GM23338 (cell line): ENCODE measurements at regions not wholly inside any gene's neighbourhood (a gene's known extent, or its start where the extent isn't known, plus 50 kb on each side); places are given as distances from the start of the nearest gene placed in this dataset.

Experiments used
- ATAC-seq: fragments of 200-7000 bp; cut with Tn5 transposase; 3 replicates; pipeline ENCODE4 v1.9.1; 2020
- DNase-seq: peaks from one replicate; pipeline ENCODE4 v3.0.0-alpha.2; 2015; ENCODE audit warnings: low spot score
- H2AFZ ChIP-seq: fragments of 200-600 bp; sonication (generic); 2 replicates; pipeline ENCODE4 v1.8.0; 2016; ENCODE audit warnings: antibody characterized with exemption, mild to moderate bottlenecking, moderate library complexity
- H3F3A ChIP-seq: fragments of 200-600 bp; sonication (generic); replicated peaks from 2 replicates; pipeline ENCODE4 v1.8.0; 2017; ENCODE audit warnings: antibody characterized with exemption, mixed run types, low read depth
- H3K27ac ChIP-seq: fragments of 200-600 bp; sonication (generic); 2 replicates; pipeline ENCODE4 v1.6.1; 2016; ENCODE audit warnings: low read depth
- H3K27me3 ChIP-seq: fragments of 200-600 bp; sonication (generic); 2 replicates; pipeline ENCODE4 v1.8.0; 2016; ENCODE audit warnings: mild to moderate bottlenecking, mixed run types, moderate library complexity; ENCODE audit not compliant: insufficient read depth
- H3K36me3 ChIP-seq: fragments of 200-600 bp; sonication (generic); 2 replicates; pipeline ENCODE4 v1.8.0; 2016; ENCODE audit warnings: mild to moderate bottlenecking; ENCODE audit not compliant: insufficient read depth
- H3K4me1 ChIP-seq: fragments of 200-600 bp; sonication (generic); 2 replicates; pipeline ENCODE4 v1.8.0; 2016; ENCODE audit warnings: mild to moderate bottlenecking, moderate library complexity; ENCODE audit not compliant: insufficient read depth
- H3K4me2 ChIP-seq: fragments of 200-600 bp; sonication (generic); 2 replicates; pipeline ENCODE4 v1.7.1; 2017; ENCODE audit warnings: mixed run types
- H3K4me3 ChIP-seq: fragments of 200-600 bp; sonication (generic); 2 replicates; pipeline ENCODE4 v1.6.1; 2016; ENCODE audit warnings: mixed run types
- H3K79me2 ChIP-seq: fragments of 200-600 bp; sonication (generic); replicated peaks from 2 replicates; pipeline ENCODE4 v1.8.0; 2017; ENCODE audit warnings: mild to moderate bottlenecking; ENCODE audit not compliant: insufficient read depth
- H3K9me2 ChIP-seq: fragments of 200-600 bp; sonication (generic); 2 replicates; pipeline ENCODE4 v1.8.0; 2017; ENCODE audit not compliant: insufficient read depth
- H4K20me1 ChIP-seq: fragments of 200-600 bp; sonication (generic); replicated peaks from 2 replicates; pipeline ENCODE4 v1.8.0; 2017; ENCODE audit warnings: mild to moderate bottlenecking; ENCODE audit not compliant: insufficient read depth
- H3K27ac Mint-ChIP-seq: 2 replicates; pipeline ENCODE4 v1.8.0; 2020; ENCODE audit warnings: inconsistent platforms, mild to moderate bottlenecking, moderate library complexity, mixed read lengths
- H3K27me3 Mint-ChIP-seq: 3 replicates; pipeline ENCODE4 v1.8.0; 2022; ENCODE audit warnings: low read depth, mild to moderate bottlenecking, moderate library complexity, mixed read lengths, inconsistent platforms; ENCODE audit not compliant: insufficient read depth, poor library complexity
- H3K36me3 Mint-ChIP-seq: 3 replicates; pipeline ENCODE4 v1.8.0; 2021; ENCODE audit warnings: low read depth, mild to moderate bottlenecking, inconsistent platforms, moderate library complexity, mixed read lengths
- H3K4me1 Mint-ChIP-seq: 3 replicates; pipeline ENCODE4 v1.8.0; 2020; ENCODE audit warnings: mild to moderate bottlenecking, inconsistent platforms, mixed read lengths
- H3K4me3 Mint-ChIP-seq: 3 replicates; pipeline ENCODE4 v1.8.0; 2021; ENCODE audit warnings: moderate library complexity, mild to moderate bottlenecking, inconsistent platforms, mixed read lengths
- H3K9me3 Mint-ChIP-seq: 3 replicates; pipeline ENCODE4 v1.8.0; 2020; ENCODE audit warnings: moderate library complexity, mild to moderate bottlenecking, inconsistent platforms, mixed read lengths
- EZH2phosphoT487 ChIP-seq: fragments of 200-600 bp; sonication (generic); IDR thresholded peaks from one replicate; pipeline ENCODE4 v1.8.1; 2018; ENCODE audit warnings: antibody characterized with exemption; ENCODE audit not compliant: unreplicated experiment
- JUNB ChIP-seq: IDR thresholded peaks from one replicate; pipeline ENCODE4 v1.6.1; 2016; ENCODE audit warnings: antibody characterized with exemption; ENCODE audit not compliant: unreplicated experiment
- NANOG ChIP-seq: IDR thresholded peaks from 2 replicates; pipeline ENCODE4 v1.6.1; 2016; ENCODE audit warnings: antibody characterized with exemption, borderline replicate concordance
- POLR2AphosphoS5 ChIP-seq: IDR thresholded peaks from 2 replicates; pipeline ENCODE4 v1.6.1; 2016; ENCODE audit warnings: antibody characterized with exemption, low read depth
- STAT1 ChIP-seq: IDR thresholded peaks from one replicate; pipeline ENCODE4 v1.6.1; 2016; ENCODE audit warnings: antibody characterized with exemption; ENCODE audit not compliant: unreplicated experiment
- ZNF114 ChIP-seq: fragments of 250-450 bp; sonication (Bioruptor Pico); IDR thresholded peaks from 2 replicates; pipeline ENCODE4 v1.5.0; 2020; ENCODE audit warnings: mild to moderate bottlenecking, moderate library complexity
- ZNF331 ChIP-seq: fragments of 250-450 bp; sonication (Bioruptor Pico); IDR thresholded peaks from 2 replicates; pipeline ENCODE4 v1.5.0; 2020; ENCODE audit warnings: low read depth, mild to moderate bottlenecking, moderate library complexity
- TF ChIP-seq, protein P1 (sequence below): IDR thresholded peaks from one replicate; pipeline ENCODE4 v1.6.1; 2018; ENCODE audit warnings: antibody characterized with exemption; ENCODE audit not compliant: unreplicated experiment
- TF ChIP-seq, protein P2 (sequence below), 2 experiments: fragments of 200-600 bp in 1 of 2; sonication (generic) in 1 of 2; conservative IDR thresholded peaks; 2 replicates each; pipeline versions ENCODE4 v1.5.1 to v1.6.1; 2016 to 2017; ENCODE audit warnings: antibody characterized with exemption in 2 of 2, low read depth in 2 of 2, mild to moderate bottlenecking in 2 of 2, moderate library complexity in 1 of 2
- TF ChIP-seq, protein P3 (sequence below): IDR thresholded peaks from 2 replicates; pipeline ENCODE4 v1.6.1; 2016; ENCODE audit warnings: antibody characterized with exemption
- TF ChIP-seq, protein P4 (sequence below): fragments of 250-450 bp; sonication (Bioruptor Pico); IDR thresholded peaks from 2 replicates; pipeline ENCODE4 v1.5.0; 2020; ENCODE audit warnings: mild to moderate bottlenecking, moderate library complexity

DNA sequence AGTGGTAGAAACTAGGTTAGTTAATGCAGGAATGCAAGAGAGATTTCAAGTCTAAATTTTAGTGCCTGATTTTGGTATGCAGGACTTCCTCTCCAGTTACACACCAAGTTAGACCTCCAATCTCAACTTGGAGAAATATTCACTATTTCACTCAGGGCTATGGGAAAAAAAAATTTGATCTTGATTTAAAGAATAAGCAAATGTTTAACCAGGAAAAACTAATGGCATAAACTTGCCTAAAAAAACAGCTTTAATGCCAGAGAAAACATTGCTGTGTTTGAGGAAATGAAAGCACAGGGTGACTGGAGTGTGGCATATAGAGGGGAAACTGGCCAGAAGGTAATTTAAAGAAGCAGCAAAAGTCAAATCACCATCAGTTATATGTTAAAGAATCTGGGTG lies 575.4 kb upstream of the LRRC4C start:
- no peak for ATAC-seq
- Mint-ChIP-seq H3K9me3 (peaks cover 48% of the 10 kb centered on the region), H3K4me3 (no peak overlapping the region), H3K36me3 (no peaks in the 10 kb centered on the region), H3K27ac (no peak overlapping the region), H3K27me3 (no peaks in the 10 kb centered on the region), H3K4me1 (no peaks in the 10 kb centered on the region)
- no peak for DNase-seq
- Histone ChIP-seq H3K4me1 (no peaks in the 10 kb centered on the region), H3K4me2 (no peak overlapping the region), H4K20me1 (no peaks in the 10 kb centered on the region), H3K79me2 (no peaks in the 10 kb centered on the region), H3K27ac (no peak overlapping the region), H3F3A (no peaks in the 10 kb centered on the region), H2AFZ (no peak overlapping the region), H3K27me3 (no peaks in the 10 kb centered on the region), H3K4me3 (no peak overlapping the region), H3K36me3 (no peaks in the 10 kb centered on the region), H3K9me2 (no peaks in the 10 kb centered on the region)
- TF ChIP-seq, protein P1, sequence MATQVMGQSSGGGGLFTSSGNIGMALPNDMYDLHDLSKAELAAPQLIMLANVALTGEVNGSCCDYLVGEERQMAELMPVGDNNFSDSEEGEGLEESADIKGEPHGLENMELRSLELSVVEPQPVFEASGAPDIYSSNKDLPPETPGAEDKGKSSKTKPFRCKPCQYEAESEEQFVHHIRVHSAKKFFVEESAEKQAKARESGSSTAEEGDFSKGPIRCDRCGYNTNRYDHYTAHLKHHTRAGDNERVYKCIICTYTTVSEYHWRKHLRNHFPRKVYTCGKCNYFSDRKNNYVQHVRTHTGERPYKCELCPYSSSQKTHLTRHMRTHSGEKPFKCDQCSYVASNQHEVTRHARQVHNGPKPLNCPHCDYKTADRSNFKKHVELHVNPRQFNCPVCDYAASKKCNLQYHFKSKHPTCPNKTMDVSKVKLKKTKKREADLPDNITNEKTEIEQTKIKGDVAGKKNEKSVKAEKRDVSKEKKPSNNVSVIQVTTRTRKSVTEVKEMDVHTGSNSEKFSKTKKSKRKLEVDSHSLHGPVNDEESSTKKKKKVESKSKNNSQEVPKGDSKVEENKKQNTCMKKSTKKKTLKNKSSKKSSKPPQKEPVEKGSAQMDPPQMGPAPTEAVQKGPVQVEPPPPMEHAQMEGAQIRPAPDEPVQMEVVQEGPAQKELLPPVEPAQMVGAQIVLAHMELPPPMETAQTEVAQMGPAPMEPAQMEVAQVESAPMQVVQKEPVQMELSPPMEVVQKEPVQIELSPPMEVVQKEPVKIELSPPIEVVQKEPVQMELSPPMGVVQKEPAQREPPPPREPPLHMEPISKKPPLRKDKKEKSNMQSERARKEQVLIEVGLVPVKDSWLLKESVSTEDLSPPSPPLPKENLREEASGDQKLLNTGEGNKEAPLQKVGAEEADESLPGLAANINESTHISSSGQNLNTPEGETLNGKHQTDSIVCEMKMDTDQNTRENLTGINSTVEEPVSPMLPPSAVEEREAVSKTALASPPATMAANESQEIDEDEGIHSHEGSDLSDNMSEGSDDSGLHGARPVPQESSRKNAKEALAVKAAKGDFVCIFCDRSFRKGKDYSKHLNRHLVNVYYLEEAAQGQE = no peak
- no peak for TF ChIP-seq STAT1

DNA sequence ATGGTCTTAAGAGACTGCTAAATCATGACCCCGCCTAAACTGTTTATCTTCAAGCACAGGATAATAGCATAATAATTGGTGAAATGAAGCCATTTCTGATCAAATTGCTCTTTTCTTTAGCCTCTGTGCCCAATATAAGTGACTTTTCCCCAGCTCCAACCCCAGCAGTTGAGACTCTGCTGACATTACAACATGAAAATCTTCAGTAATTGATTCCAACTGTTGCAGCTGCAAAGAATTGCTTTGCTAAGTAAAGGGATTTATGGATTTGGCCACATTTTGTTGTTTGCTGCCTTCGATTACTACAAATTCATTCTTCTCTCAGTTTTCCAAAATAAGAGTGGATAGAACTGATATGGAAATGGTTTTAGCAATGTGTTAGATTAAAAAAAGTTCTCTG lies 576.7 kb upstream of the LRRC4C start:
- Histone ChIP-seq H3K27me3 (no peaks in the 10 kb centered on the region), H3K4me2 (no peak overlapping the region), H4K20me1 (no peaks in the 10 kb centered on the region), H3F3A (no peaks in the 10 kb centered on the region), H3K4me1 (no peaks in the 10 kb centered on the region), H3K4me3 (no peak overlapping the region), H3K79me2 (no peaks in the 10 kb centered on the region), H3K27ac (no peak overlapping the region), H3K9me2 (no peaks in the 10 kb centered on the region), H3K36me3 (no peaks in the 10 kb centered on the region), H2AFZ (no peak overlapping the region)
- Mint-ChIP-seq H3K9me3 (peaks cover 46% of the 10 kb centered on the region), H3K27ac (no peak overlapping the region), H3K27me3 (no peaks in the 10 kb centered on the region), H3K4me1 (no peaks in the 10 kb centered on the region), H3K36me3 (no peaks in the 10 kb centered on the region), H3K4me3 (no peak overlapping the region)
- ATAC-seq (no peak), DNase-seq (no peak)
- TF ChIP-seq NANOG (no peak), STAT1 (no peak), POLR2AphosphoS5 (no peak), ZNF331 (CRISPR knock-in tag) (no peak), JUNB (no peak), ZNF114 (CRISPR knock-in tag) (no peak), EZH2phosphoT487 (no peak)
- TF ChIP-seq, protein P2, sequence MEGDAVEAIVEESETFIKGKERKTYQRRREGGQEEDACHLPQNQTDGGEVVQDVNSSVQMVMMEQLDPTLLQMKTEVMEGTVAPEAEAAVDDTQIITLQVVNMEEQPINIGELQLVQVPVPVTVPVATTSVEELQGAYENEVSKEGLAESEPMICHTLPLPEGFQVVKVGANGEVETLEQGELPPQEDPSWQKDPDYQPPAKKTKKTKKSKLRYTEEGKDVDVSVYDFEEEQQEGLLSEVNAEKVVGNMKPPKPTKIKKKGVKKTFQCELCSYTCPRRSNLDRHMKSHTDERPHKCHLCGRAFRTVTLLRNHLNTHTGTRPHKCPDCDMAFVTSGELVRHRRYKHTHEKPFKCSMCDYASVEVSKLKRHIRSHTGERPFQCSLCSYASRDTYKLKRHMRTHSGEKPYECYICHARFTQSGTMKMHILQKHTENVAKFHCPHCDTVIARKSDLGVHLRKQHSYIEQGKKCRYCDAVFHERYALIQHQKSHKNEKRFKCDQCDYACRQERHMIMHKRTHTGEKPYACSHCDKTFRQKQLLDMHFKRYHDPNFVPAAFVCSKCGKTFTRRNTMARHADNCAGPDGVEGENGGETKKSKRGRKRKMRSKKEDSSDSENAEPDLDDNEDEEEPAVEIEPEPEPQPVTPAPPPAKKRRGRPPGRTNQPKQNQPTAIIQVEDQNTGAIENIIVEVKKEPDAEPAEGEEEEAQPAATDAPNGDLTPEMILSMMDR (conservative IDR thresholded peaks at IDR 0.05; ENCODE audit: low read depth in 2 of 2) = no peak
- TF ChIP-seq, protein P3, sequence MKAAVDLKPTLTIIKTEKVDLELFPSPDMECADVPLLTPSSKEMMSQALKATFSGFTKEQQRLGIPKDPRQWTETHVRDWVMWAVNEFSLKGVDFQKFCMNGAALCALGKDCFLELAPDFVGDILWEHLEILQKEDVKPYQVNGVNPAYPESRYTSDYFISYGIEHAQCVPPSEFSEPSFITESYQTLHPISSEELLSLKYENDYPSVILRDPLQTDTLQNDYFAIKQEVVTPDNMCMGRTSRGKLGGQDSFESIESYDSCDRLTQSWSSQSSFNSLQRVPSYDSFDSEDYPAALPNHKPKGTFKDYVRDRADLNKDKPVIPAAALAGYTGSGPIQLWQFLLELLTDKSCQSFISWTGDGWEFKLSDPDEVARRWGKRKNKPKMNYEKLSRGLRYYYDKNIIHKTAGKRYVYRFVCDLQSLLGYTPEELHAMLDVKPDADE = no peak
- TF ChIP-seq, protein P4, sequence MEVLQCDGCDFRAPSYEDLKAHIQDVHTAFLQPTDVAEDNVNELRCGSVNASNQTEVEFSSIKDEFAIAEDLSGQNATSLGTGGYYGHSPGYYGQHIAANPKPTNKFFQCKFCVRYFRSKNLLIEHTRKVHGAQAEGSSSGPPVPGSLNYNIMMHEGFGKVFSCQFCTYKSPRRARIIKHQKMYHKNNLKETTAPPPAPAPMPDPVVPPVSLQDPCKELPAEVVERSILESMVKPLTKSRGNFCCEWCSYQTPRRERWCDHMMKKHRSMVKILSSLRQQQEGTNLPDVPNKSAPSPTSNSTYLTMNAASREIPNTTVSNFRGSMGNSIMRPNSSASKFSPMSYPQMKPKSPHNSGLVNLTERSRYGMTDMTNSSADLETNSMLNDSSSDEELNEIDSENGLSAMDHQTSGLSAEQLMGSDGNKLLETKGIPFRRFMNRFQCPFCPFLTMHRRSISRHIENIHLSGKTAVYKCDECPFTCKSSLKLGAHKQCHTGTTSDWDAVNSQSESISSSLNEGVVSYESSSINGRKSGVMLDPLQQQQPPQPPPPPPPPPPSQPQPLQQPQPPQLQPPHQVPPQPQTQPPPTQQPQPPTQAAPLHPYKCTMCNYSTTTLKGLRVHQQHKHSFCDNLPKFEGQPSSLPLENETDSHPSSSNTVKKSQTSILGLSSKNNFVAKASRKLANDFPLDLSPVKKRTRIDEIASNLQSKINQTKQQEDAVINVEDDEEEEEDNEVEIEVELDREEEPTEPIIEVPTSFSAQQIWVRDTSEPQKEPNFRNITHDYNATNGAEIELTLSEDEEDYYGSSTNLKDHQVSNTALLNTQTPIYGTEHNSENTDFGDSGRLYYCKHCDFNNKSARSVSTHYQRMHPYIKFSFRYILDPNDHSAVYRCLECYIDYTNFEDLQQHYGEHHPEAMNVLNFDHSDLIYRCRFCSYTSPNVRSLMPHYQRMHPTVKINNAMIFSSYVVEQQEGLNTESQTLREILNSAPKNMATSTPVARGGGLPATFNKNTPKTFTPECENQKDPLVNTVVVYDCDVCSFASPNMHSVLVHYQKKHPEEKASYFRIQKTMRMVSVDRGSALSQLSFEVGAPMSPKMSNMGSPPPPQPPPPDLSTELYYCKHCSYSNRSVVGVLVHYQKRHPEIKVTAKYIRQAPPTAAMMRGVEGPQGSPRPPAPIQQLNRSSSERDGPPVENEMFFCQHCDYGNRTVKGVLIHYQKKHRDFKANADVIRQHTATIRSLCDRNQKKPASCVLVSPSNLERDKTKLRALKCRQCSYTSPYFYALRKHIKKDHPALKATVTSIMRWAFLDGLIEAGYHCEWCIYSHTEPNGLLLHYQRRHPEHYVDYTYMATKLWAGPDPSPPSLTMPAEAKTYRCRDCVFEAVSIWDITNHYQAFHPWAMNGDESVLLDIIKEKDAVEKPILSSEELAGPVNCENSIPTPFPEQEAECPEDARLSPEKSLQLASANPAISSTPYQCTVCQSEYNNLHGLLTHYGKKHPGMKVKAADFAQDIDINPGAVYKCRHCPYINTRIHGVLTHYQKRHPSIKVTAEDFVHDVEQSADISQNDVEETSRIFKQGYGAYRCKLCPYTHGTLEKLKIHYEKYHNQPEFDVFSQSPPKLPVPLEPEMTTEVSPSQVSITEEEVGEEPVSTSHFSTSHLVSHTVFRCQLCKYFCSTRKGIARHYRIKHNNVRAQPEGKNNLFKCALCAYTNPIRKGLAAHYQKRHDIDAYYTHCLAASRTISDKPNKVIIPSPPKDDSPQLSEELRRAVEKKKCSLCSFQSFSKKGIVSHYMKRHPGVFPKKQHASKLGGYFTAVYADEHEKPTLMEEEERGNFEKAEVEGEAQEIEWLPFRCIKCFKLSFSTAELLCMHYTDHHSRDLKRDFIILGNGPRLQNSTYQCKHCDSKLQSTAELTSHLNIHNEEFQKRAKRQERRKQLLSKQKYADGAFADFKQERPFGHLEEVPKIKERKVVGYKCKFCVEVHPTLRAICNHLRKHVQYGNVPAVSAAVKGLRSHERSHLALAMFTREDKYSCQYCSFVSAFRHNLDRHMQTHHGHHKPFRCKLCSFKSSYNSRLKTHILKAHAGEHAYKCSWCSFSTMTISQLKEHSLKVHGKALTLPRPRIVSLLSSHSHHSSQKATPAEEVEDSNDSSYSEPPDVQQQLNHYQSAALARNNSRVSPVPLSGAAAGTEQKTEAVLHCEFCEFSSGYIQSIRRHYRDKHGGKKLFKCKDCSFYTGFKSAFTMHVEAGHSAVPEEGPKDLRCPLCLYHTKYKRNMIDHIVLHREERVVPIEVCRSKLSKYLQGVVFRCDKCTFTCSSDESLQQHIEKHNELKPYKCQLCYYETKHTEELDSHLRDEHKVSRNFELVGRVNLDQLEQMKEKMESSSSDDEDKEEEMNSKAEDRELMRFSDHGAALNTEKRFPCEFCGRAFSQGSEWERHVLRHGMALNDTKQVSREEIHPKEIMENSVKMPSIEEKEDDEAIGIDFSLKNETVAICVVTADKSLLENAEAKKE = no peak
